HG03066 (cell line): ENCODE measurements at regions not wholly inside any gene's neighbourhood (a gene's known extent, or its start where the extent isn't known, plus 50 kb on each side); places are given as distances from the start of the nearest gene placed in this dataset.

Experiments used
- ATAC-seq: cut with Tn5 transposase; IDR thresholded peaks from one replicate; pipeline ENCODE4 v1.9.1; 2021; ENCODE audit warnings: low read depth; ENCODE audit not compliant: unreplicated experiment

- no peak for ATAC-seq
Observed at GRCh38 chr3:31433679-31433992, 99.1 kb upstream of the STT3B start.

DNA sequence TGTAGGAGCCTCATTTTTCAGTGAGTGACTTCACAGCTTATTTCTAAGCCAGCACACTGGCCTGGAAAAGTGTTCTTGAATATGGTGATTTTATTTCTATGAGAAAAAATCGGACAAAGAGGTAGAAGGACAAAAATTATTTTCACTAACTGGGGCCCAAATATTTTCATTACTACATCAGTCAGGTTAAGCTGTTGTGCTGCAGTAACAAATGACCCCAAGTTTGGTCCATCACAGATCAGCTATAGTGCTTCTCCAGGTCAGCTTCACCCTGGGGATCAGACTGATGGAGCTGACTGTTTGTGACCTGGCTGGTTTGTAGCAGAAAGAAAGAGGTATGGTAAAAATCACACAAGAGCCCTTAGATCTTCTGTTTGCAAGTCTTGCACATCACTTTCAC lies 97.9 kb upstream of the STT3B start:
- ATAC-seq, result no peak

- ATAC-seq, result no peak
Observed at GRCh38 chr3:31436830-31437229, 95.9 kb upstream of the STT3B start.

DNA sequence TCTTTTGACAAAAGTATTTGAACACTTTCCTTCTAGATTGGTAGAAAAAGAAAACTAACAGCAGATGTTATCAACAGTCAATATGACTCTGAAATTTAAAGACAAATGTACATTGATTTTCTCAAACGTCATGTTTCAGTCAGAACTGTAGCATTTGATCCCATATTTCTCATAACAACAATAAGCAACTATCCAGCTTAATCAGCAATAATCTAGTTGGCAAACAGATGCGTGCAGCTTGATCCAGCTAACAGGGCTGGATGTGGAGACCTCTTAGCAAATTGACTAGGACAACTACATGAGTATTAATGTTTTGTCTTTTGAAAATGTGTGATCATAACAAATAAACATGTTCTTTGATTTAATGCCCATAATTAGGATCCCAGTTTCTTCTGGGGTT lies 94.0 kb upstream of the STT3B start:
- ATAC-seq, result no peak

GRCh38 chr3:31439890-31440750 lies 92.6 kb upstream of the STT3B start:
- ATAC-seq, result no peak

GRCh38 chr3:31440878-31441277 lies 91.8 kb upstream of the STT3B start:
- no peak for ATAC-seq

- no peak for ATAC-seq
Observed at GRCh38 chr3:31442755-31443154, 90.0 kb upstream of the STT3B start.

- ATAC-seq, result no peak
Observed at GRCh38 chr3:31444220-31445142, 88.2 kb upstream of the STT3B start.

DNA sequence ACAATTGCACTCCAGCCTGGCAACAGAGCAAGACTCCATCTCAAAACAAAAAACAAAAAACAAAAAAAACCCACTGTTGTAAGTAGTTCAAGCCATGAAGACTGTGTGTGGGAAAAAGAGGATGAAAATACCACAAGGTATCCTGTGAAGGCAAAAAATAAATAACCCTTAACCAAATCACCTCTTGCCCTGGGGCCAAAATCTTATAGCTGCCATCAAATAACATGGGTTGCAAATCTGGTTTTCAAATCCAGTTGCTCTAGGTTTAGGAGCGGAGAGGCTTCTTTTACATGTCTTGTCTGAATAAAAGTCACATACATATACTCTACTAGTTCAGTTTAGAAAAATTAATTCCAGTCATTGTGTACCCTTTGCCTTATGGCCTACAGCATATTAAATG lies 87.0 kb upstream of the STT3B start:
- ATAC-seq, result no peak

DNA sequence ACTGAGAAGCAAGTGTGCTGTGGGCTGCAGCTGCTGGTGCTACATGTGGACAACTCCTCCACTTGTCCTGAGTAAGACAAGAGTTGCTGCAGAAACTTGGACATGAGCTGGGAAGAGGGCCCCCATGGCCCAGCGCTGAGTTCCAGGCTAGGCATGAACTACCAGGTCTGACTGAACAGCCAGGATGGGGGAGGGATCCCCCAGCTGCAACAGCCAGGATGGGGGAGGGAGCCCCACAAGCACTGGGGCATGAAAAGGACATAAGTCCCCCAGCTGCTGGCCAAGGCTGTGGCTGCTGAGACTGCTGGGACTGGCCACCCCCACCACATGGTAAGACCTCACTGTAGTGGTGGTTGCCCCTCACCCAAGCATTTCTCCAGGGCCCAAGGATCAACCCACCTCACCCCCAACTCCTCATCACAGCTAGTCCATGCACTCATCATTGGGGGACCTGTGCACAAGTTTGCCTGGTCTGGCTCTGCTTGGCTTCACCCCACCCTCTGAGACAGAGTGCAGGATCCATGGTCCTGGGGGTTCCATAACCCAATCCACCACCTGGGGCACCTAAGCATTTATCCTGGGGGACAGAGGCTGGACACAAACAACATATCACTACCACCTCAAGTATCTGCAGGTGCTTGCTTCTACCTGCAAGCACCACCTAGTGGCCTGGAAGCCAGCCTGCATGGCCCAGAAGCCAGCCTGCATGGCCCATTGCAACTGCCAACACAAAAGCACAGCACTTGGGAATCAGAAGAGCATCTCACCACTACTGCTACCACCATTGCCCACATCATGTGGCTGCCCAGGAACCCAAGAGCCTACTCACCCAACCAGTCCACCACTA lies 84.5 kb upstream of the STT3B start:
- ATAC-seq, result peak; percentile 47

- ATAC-seq, result peak; percentile 39
Observed at GRCh38 chr3:31448882-31449243, 83.9 kb upstream of the STT3B start.

DNA sequence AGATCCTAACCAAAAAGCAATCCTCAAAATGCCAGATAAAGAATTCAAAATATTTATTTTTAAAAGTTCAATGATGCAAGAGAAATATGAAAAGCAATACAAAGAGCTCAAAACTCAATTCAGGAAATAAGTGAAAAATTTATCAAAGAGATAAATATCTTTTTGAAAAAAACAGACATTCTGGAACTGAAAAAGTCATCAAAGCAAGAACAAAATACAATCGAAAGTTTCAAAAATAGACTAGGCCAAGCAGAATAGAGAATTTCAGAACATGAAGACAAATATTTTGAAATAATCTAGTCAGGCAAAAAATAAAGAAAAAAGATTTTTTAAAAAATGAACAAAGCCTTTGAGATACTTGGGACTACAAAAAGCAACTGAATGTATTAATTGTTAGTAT lies 83.4 kb upstream of the STT3B start:
- ATAC-seq, result no peak

GRCh38 chr3:31450345-31450744 lies 82.4 kb upstream of the STT3B start:
- no peak for ATAC-seq

GRCh38 chr3:31452495-31453106 lies 80.1 kb upstream of the STT3B start:
- no peak for ATAC-seq

DNA sequence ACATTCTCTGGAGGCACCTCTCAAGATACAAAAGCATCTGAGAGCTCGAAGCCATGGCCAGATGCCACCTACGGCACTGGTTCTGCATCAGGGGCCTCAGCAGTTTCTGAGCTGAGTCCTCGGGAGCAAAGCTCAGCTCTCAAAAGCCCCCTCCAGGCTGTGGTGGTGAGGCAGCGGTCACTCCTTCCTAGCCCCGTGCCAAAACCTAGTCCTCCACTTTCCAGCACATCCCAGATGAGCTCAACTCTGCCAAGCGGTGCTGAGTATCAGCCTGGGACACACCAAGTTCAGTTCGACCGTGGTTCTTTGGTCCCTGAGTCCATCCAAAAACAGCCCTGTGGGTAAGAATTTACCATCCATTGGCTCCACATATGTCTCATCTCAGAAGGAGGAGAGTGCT lies 79.3 kb upstream of the STT3B start:
- ATAC-seq, result no peak

GRCh38 chr3:31455524-31455923 lies 77.2 kb upstream of the STT3B start:
- ATAC-seq, result no peak

- ATAC-seq, result no peak
Observed at GRCh38 chr3:31456373-31456772, 76.4 kb upstream of the STT3B start.

GRCh38 chr3:31461426-31461825 lies 71.3 kb upstream of the STT3B start:
- no peak for ATAC-seq

- peak; percentile 83 for ATAC-seq
Observed at GRCh38 chr3:31462050-31462569, 70.6 kb upstream of the STT3B start.

GRCh38 chr3:31465999-31466398 lies 66.7 kb upstream of the STT3B start:
- no peak for ATAC-seq
